NAMALWA (cell line): ENCODE measurements at regions not wholly inside any gene's neighbourhood (a gene's known extent, or its start where the extent isn't known, plus 50 kb on each side); places are given as distances from the start of the nearest gene placed in this dataset.
"Not testable (repeated sequence)": the region's sequence is repeated elsewhere in the genome, so short reads cannot be mapped to it uniquely, and the experiment has no call there.

Source experiments
- DNase-seq: peaks from one replicate; pipeline ENCODE4 v3.0.0-alpha.2; 2015; ENCODE audit warnings: low spot score

GRCh38 chrX:16319929-16320328 lies 152.6 kb downstream of the MAGEB17 start:
- no peak for DNase-seq

GRCh38 chrX:16320765-16321355 lies 153.6 kb downstream of the MAGEB17 start:
- DNase-seq, result no peak

- no peak for DNase-seq
Measured at GRCh38 chrX:16333453-16333852, 166.2 kb downstream of the MAGEB17 start.

- no peak for DNase-seq
Measured at GRCh38 chrX:16335181-16335580, 167.9 kb downstream of the MAGEB17 start.

GRCh38 chrX:16347968-16348670 lies 180.8 kb downstream of the MAGEB17 start:
- no peak for DNase-seq

- no peak for DNase-seq
Measured at GRCh38 chrX:16357902-16358301, 190.6 kb downstream of the MAGEB17 start.

GRCh38 chrX:16360056-16360455 lies 192.8 kb downstream of the MAGEB17 start:
- DNase-seq, result not testable (repeated sequence)

- DNase-seq, result no peak
Measured at GRCh38 chrX:16368696-16369095, 201.4 kb downstream of the MAGEB17 start.

- DNase-seq, result no peak
Measured at GRCh38 chrX:16376056-16376455, 208.8 kb downstream of the MAGEB17 start.

- no peak for DNase-seq
Measured at GRCh38 chrX:16386126-16386525, 218.8 kb downstream of the MAGEB17 start.

GRCh38 chrX:16392597-16392996 lies 225.3 kb downstream of the MAGEB17 start:
- no peak for DNase-seq

GRCh38 chrX:16394290-16394689 lies 227.0 kb downstream of the MAGEB17 start:
- DNase-seq, result no peak

- DNase-seq, result no peak
Measured at GRCh38 chrX:16403808-16404207, 236.5 kb downstream of the MAGEB17 start.

- DNase-seq, result peak; percentile 2
Measured at GRCh38 chrX:16416588-16416987, 233.4 kb upstream of the S100G start.

GRCh38 chrX:16418650-16419049 lies 231.3 kb upstream of the S100G start:
- DNase-seq, result no peak

GRCh38 chrX:16427668-16428067 lies 222.3 kb upstream of the S100G start:
- DNase-seq, result no peak

- DNase-seq, result no peak
Measured at GRCh38 chrX:16429406-16429805, 220.6 kb upstream of the S100G start.

GRCh38 chrX:16431266-16431665 lies 218.7 kb upstream of the S100G start:
- DNase-seq, result no peak

GRCh38 chrX:16433021-16433420 lies 216.9 kb upstream of the S100G start:
- no peak for DNase-seq

- no peak for DNase-seq
Measured at GRCh38 chrX:16435399-16435986, 214.5 kb upstream of the S100G start.

- DNase-seq, result peak; percentile 66
Measured at GRCh38 chrX:16436348-16437188, 213.4 kb upstream of the S100G start.

GRCh38 chrX:16440446-16440845 lies 209.5 kb upstream of the S100G start:
- no peak for DNase-seq

- no peak for DNase-seq
Measured at GRCh38 chrX:16444353-16444752, 205.6 kb upstream of the S100G start.
